ENCODE measurements at regions not wholly inside any gene's neighbourhood (a gene's known extent, or its start where the extent isn't known, plus 50 kb on each side); places are given as distances from the start of the nearest gene placed in this dataset.

DNA sequence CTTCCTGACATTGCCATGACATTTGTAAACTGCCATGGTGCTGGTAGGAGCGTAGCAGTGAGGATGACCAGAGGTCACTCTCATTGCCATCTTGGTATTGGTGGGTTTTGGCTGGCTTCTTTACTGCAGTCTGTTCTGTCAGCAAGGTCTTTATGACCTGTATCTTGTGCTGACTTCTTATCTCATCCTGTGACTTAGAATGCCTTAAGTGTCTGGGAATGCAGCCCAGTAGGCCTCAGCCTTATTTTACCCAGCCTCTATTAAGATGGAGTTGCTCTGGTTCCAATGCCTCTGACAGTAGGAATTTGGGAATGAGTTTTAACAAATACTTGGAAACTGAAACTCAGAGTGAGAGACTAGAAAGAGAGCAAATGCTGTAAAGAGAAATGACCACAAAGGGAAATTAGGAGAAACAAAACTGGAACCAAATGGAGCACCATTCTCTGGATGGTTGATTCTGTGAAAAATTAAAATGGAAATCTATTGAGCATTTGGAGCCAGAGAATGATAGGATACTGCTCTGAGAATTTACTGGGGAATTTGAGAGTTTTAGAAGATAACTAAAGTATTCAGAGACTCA, 50.1 kb upstream of the RHOU start:
- H3K4me1 Mint-ChIP-seq (ENCODE audit: low read depth) = no peaks in the 10 kb centered on the region
- H3K4me3 Mint-ChIP-seq = no peak overlapping the region
- H3K9me3 Mint-ChIP-seq = no peaks in the 10 kb centered on the region
- peaks cover 24% of the 10 kb centered on the region for H3K27me3 Mint-ChIP-seq
- POLR2A ChIA-PET = no interaction called here
- intact Hi-C loops (cut with micrococcal nuclease) = no loop called here
- DNase-seq = no peak
- no peaks in the 10 kb centered on the region for H3K36me3 Mint-ChIP-seq
- CTCF ChIA-PET = no interaction called here
- no peak overlapping the region for H3K27ac Mint-ChIP-seq

All from activated CD4-positive, alpha-beta memory T cell treated with anti-CD3 and anti-CD28 coated beads for 36 hours (primary cell).